GM19351 (cell line): ENCODE measurements at regions not wholly inside any gene's neighbourhood (a gene's known extent, or its start where the extent isn't known, plus 50 kb on each side); places are given as distances from the start of the nearest gene placed in this dataset.
A peak's percentile ranks its signal among the peaks of the same experiment; 100 is the strongest.

Experiments
- ATAC-seq: cut with Tn5 transposase; IDR thresholded peaks from one replicate; pipeline ENCODE4 v1.9.1; 2021; ENCODE audit warnings: mild to moderate bottlenecking, moderate library complexity; ENCODE audit not compliant: unreplicated experiment

DNA sequence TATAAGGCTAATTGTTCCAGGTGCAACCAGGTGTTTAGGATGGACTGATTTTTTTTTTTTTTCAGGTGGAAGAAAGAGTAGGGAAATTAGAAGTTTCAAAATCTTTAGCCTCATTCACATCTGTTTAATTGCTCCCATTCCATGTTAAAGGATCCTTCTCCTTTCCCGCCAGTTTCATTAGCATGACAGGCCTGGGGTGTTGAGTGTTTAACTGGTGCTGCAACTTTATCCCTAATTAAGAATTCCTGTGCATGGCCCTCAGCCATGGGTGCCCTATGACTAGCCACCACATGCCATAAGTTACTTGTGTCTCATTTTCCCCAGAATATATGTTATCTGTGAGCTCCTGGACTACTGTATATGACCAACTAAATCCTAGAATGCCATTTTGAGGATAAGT is 501.4 kb downstream of the NSUN3 start:
- ATAC-seq: no peak

DNA sequence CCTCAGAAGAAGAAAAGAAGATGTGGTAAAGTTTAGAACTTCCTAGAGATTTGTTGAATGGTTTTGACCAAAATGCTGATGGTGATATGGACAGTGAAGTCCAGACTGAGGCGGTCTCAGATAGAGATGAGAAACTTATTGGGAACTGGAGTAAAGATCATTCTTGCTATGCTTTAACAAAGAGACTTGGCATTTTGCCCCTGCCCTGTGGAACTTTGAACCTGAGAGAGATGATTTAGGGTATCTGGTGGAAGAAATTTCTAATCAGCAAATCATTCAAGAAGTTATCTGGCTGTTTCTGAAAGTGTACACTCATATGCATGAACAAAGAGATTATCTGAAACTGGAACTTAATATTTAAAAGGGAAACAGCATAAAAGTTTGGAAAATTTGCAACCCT is 505.2 kb downstream of the NSUN3 start:
- ATAC-seq: no peak

DNA sequence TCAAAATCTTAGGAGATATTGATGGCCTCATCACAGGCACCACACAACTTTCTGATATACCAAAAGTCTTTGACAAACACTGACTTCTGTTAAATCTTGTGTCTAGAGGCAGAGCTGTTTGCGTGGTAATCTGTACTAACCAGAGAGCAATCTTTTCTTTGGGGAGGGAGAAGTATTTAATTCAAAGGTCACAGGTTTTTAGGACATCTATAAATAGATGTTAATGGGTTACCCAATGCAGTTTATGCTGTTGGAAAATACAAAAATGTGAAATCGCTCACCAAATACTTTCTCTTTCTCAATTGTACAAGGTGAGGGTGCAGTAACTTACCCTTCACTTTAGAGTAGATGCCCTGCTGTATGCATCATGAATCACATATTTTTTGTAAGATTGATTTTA is 510.5 kb downstream of the NSUN3 start:
- no peak for ATAC-seq

DNA sequence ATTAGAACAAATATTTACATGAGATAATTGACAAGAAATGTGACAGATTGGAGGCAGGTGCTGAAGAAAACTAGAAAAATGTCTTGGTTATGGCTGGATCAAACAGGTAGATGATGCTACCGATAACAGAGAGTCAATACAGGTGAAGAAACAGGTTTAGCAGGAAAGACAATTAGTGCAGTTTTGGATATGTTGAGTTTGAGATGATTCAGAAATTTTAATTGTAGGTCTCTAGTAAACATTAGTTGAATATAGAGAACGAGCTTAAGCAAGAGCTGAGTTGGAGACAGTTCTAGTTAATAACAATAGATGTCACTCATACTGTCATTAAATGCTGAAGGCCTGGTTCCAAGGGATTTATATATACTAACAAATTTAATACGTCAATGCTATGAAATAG is 524.4 kb downstream of the NSUN3 start:
- ATAC-seq: no peak

DNA sequence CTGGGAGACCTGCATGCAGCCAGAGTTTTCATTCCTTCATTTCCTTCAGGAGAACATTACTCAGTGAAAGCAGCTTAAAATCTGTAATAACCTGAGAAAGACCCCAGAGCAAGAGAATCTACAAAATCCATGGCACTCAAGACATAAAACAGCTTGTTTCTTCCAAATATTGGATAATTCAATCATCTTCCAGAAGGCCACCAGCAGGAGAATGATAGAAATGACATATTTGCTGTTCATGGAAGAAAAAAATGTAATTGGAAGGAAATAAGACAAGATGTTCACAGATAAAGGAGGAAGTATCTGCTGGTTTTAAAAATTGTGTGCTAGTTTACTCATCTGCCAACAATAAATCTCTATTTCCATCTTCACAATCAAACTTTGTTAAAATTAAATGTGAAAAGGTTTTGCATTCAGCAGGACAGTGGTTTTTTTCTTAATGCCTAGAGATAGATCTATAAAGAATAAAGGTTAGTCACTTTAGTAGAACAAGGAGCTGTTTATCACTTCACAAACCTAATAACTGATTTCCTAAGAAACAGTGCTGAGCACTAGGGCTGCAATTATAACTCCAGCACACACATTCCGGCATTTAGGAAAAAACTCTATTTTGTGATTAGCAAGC is 530.8 kb downstream of the NSUN3 start:
- ATAC-seq: no peak

DNA sequence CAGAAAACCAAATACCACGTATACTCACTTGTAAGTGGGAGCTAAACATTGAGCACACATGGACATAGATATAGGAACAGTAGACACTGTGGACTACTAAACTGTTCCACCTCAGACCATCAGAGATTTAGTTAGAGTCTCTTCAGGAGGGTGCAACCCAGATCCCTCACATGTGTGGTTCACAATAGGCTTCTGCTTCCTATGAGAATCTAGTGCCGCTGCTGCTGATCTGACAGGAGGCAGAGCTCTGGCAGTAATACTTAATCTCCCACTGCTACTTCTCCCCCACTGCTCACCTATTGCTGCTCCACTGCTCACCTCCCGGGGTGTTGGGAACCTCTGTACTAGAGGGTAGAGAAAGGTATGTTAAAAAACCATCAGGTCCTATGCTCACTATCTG is 533.3 kb downstream of the NSUN3 start:
- ATAC-seq: no peak

DNA sequence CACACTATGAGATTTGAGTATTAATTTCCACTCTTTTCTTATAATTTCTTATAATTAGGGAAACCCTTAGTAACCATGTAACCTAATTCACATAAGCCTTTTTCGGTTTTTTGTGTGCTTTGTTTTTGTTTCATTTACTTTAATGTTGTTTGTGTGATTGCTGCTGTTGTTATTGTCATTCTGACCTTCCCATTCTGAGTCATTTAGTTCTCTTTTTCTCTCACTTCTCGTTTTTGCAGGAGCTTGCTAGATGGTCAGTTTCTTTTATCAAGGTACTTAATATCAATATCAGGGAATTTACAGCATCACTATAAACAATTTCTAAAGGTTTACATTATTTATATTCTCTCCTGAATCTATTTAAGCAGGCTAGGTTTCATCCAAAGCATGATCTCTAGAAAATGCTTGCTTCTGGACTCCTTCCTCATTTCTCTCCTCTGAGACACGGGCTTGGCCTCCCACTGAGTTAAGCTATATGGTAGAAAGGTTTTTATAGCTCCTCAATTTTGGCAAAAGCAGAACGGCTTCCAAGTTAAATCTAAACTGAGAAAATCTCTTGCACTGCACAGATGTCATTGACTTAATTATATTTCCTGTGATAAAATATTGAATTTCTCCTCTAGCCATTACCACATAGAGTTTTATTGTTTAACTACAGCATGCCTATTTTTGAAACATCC is 534.2 kb downstream of the NSUN3 start:
- peak; percentile 76 for ATAC-seq

DNA sequence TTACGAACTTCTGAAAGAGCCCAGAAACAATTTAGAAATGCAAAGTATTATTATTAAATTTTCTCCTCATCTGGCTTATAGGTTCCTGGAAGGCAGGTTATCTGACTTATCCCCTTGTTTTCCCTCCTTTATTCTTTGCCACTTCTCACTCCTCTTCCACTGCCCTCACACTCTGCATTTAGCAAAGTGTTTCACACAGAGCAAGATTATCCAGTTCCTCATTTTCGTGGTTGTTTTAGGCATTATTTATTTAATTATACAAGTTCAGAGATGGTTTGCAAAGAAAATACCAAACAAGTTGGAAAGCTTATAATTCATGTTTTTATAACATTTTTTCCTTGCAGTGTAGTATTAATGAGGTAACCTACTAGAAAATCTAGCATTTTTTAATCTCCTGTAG is 544.9 kb downstream of the NSUN3 start:
- no peak for ATAC-seq

DNA sequence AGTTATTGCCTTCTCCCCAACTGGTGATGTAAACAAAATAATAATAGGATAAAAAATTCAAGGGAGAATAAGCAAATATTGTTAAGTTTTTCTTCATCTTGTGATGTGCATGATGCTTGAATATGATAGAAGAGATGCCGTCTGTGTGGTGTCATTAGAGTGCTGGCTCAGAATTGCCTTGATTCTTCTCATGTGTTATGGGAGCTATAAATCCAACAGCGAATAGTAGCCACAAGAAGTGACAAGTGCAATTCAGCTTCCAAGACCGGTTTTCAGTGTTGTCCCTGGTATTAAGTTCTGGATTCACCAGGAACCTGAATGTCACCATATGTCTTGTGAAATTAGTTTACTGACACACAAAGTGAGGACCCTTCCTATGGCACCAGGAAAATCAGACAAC is 547.0 kb downstream of the NSUN3 start:
- no peak for ATAC-seq

DNA sequence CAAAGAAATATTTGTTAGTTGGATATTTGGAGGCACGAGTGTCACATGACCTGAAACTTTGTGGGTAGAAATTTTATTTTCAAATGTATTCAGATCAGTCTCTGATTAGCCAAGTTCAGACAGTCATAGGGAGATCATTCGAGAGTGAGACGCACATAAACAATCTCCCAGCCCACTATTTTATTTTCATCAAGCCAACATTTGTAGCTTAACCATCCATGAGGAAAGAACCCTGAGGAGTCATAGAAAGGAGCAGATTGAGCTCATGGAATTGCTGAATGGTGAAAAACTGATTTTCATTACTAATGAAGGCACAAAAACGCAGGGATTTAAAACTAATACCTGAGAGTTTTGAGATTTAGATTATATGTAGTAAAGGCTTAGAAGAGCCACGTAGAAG is 548.7 kb downstream of the NSUN3 start:
- ATAC-seq: no peak

DNA sequence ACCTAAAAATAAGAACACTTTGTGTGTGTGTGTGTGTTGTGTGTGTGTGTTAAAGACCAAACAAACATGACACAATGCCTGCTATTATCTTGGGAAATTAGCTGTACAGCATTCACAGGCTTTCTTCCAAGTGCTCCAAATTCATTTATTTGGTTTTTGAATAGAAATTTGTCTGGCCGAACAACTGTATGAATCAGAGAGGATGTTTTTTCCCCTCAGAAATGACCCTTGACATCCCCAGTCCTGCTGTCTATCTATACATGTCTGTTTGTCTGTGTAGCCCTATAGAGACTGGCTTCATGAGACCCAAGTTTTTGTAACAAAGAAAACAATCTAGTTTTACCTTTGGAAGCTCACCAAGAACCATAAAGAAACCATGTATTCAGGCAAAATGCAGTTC is 549.8 kb downstream of the NSUN3 start:
- no peak for ATAC-seq

DNA sequence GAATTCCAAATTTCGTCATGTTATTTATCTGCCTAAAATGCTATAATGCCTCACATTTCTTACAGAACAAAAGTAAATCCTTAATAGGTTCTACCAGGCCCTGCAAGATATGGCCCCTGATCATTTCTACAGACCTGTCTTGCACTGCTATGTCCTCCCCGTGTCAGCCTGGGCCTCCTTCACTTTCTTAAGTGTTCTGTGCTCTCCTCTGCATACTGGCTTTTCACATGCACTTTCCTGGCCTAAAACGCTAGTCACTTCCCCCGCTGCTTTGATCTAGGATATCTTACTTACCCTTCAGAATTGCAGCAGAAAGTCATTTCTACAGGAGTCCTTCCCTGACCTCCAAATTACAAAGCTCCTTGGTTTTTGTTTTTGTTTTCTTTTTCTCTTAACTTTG is 551.3 kb downstream of the NSUN3 start:
- no peak for ATAC-seq

DNA sequence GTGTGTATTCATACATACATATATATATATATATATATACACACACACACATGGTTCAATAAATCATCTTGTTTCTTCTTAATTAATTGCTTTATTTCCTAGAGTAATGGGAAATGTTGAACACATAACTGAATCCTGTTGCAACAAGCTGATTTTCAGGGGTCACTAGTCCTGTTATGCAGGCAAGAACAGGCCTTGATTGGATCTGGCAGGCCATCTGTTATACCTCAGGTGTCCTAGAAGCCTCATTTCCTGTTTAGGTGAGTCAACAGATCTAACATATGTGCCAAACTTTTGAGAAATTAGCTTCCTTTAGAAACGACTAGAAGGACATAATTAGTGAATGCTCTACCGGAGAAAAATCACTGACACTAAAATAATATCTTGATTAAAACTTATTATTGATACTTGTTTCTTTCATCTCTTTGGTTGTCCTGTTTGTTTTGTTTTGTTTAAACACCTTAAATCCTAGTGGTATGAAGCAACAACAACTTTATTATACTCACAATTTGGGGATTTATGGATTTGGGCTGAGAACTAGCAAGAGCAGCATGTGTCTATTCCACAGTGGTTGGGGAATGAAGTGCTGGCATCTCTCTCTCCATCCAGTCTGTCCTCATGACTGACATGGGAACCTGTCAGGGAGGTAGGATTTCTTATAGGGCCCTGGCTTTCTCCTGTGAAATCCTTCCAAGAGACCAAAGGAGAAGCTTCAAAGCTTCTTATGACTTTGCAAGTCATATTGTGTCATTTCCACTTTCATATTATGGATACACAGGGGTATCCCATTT is 552.6 kb downstream of the NSUN3 start:
- no peak for ATAC-seq

DNA sequence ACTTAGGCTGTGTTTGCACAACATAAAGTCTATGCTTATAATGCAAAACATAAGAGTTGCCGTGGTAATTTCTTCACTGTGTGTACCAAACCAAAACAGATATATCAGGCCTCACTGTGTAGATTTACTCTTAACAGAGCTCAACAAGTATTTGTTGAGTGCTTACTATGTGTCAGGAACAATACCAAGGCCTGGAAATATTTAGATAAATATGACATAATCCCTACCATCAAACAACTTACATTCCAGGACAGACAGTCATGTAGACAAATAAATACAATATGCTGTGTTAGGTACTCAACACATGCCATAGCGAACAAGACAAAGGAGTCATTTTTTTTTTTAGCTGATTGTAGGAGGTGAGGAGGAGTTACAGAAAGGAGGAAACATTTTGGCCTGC is 554.0 kb downstream of the NSUN3 start:
- no peak for ATAC-seq

DNA sequence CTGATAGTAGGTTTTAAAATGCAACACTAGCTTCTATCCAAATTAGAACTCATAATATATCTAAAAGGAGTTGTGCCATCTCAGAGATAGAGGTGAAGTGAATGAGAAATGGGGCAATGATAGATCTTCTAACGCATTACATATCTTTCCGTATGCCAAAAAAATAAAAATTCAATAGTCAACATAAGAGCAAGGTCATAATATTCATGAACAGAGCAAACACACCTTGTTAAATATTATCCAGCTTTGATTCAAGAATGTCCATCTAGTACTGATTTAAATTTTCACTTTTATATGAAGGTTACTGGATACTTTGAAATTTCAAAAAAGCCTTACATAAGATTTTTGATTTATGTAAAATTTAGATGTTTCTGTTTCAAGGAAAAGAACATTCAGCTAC is 554.5 kb downstream of the NSUN3 start:
- no peak for ATAC-seq

DNA sequence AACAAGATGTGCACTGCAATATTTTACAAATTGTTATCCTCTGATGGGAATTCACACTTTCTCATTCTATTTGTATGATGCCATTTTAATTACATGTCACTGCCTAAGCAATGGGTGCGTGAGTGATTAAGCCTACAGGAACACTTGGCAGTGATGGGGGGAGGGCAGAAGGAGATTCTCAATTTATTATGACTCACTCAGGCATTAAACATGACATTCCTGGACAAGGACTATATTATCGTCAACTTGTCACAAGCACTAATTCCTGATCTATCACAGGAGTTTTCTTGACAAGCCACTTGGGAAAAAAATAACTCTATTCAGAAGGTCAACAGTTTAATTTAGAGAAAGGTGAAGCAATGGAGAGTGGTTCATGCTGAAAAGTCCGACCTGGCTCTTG is 556.8 kb downstream of the NSUN3 start:
- ATAC-seq: no peak

DNA sequence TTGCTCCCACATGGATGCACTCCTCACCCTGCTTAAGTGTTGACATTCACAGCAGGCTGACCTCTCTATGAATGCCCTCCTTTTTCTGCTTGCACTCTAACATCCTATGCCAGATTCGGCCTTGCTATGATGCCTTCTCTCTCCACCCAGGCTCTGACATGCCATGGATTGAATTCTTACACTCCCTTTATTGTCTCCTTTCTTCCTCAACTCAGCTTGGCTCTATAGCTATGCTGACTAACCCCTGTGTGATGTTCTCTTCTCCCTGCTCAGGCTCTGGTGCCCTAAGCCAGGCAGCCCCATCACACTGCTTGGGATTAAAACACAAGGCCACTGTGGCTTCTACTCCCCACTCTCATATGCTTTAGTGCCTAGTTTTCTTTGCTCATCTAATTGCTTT is 563.7 kb downstream of the NSUN3 start:
- ATAC-seq: no peak

DNA sequence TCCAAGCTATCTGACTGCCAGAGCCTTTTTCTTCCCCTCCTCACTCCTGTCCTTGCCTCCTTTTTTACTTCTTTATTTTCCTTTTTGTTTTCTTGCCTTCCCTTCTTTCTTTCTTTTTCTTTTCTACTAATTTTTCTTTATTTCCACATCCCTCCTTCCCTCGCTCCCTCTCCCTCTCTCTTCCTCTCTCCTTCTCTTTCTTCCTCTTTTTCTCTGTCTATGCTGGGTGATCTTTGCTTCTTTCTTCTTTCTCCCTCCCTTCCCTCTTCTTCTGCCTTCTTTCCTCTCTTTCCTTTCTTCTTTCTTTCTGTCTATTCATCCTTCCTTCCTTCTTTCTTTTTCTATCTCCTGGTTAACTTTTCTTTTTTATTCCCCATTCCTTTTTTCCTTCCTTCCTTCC is 564.8 kb downstream of the NSUN3 start:
- ATAC-seq: no peak

DNA sequence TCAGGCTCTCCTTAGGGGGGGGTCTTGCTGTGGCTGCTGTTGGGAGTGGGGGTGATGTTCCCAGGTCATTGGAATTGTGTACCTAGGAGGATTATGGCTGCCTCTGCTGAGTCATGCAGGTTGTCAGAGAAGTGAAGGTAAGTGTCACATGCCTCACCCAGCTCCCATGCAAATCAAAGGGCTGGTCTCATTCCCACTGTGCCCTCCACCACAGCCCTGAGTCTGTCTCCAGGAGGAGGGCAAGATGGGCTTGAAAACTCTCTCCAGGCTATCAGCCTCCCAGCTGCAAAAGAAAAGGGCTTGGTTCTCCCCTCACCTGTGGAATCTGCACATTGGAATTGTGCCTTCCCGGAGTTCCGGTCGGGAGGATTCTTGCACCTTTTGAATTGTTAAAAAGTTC is 580.5 kb downstream of the NSUN3 start:
- no peak for ATAC-seq

DNA sequence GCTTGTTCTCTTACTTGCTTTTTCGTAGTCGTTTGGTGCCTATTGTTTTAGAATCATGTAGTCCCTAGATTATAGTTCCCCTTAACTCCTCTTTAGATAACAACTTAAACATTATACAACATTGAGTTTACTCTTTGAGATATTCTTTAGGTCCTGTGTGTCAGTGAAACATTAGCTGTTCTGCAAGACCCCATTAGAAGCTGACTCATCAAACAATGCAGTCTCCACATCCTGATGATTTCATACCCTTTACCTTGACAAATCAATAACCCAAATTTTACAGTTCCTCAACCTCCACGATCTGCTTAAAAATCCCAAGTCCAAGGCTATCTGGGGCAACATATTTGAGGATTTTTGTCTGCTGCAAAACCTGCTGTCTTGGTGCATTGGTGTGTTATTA is 582.9 kb downstream of the NSUN3 start:
- ATAC-seq: no peak

DNA sequence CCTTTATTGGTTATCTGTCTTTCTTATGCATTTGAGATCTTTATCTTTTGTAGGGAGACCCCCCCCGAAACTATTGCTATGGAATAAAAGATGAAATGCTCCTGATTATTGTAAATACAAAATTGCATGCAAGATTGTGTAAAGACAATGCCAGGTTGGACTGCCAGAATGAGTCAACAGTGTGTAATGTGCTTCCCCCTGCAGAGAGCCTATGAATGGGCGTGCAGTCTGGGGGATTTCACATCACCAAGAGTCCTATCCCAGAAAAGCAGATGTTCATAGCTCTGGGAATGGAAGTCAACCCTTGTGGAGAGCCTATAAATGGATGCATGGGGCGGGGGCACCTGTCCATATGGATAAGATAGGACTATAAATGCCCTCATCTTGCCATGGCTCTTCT is 584.3 kb downstream of the NSUN3 start:
- ATAC-seq: no peak
